HG02943 (cell line): ENCODE measurements at regions not wholly inside any gene's neighbourhood (a gene's known extent, or its start where the extent isn't known, plus 50 kb on each side); places are given as distances from the start of the nearest gene placed in this dataset.

Experiments used
- ATAC-seq: cut with Tn5 transposase; IDR thresholded peaks from one replicate; pipeline ENCODE4 v1.9.1; 2021; ENCODE audit warnings: mild to moderate bottlenecking, low read depth, moderate library complexity; ENCODE audit not compliant: unreplicated experiment

DNA sequence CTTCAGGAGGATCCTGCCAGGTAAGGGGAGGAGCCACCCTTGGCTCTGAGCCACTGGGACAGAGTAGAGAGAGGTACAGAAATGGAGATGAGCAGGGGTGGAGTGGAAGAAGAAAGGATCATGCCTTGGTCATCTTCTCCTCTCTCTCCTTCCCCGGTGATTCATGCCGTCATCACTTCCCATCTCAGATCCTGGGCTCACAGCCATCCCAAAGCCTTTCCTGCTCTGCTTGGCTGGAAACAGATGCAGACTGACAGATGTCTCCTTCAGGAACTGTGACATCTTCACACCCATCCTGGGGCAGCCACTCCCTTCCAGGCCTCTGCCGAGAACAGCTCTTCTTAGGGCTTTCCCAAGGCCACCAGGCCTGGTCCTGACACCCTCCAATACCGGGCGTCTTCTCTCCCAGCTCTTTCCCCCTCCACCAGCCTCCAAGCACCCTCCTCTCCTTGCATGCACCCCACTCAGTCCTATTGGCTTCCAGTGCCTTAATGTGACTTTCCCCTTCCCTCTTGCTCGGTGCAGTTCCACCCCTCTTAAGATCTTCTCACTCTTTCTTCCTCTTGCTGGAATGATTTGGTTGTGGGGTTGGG, 58.3 kb upstream of the TNP1 start:
- no peak for ATAC-seq

DNA sequence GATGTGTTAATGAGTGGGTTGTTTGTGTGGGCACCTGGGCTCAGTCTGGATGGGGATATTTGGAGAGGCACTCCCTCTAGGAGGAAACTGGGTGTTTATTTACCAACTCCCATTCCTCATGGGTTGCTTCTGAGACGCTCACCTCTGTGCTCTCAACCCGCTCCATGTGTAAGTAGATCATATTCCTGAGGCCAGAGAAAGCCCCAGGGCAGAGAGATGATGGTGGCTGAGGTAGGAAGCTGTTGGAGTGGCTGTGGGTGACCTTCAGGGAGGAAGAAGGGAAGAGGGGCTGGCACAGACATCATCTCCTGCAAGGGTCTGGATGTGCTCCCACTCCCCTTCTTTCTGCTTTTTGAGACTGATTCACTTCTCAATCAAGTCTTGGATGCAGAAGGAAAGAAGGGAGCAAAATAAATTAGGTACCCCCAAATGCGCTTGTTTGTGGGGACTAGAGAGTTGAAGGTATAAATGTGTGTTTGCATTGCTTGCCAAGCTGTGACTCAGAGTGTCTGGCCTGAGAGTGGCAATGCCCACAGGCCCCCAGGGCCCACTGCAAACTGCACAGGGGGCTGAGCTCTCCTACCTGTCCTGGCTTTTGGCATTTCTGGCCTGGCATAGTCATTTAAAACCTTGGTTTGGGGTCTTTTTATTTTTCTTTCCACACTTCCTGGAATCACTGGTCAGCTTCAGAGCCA, 57.2 kb upstream of the TNP1 start:
- no peak for ATAC-seq

DNA sequence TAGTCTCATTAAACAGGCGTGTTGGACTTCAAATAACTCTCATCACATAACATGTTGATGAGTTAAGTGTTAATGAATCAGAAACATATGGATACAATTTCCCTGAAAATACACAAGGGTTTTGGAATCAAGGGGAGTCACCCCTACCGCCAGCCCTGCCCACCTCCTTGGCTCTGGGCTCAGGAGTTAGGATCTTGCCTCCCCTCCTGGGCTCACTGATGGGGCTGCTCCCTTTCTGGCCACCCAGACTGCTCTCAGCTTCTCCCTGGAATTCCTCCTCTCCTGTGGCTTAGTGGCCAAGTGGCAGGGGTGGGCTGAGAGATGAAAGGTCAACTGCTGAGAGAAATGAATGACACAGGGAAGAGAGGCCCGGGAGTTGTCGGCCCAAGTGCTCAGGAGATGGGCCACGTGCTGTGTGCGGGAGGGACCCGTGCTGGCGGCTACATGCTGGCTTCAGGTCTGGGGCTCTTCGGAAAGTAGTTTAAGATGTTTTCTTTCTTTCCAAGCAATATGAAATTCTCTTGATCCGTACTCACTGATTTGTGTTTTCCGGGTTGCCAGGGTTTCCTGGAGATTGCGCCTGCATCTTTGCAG, 55.8 kb upstream of the TNP1 start:
- no peak for ATAC-seq

DNA sequence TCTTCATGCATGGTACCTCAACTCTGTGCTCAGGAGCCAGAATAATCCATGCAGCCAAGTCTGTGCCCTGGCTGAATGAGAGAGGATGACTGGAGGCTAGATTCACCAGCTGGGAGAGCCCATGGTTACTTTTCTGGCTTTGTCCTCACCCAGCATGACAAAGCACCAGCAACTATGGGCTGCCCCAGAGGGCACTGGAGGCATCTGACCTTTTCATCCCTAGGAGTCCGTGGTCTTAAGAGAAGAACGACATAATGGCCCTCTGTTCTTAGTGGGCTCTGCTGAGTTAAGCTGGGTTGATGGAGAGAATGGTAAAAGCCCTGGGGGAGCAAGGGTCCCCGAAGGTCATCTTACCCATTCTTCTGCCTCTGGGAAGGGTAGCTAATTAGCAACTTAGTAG, 54.6 kb upstream of the TNP1 start:
- ATAC-seq: no peak

DNA sequence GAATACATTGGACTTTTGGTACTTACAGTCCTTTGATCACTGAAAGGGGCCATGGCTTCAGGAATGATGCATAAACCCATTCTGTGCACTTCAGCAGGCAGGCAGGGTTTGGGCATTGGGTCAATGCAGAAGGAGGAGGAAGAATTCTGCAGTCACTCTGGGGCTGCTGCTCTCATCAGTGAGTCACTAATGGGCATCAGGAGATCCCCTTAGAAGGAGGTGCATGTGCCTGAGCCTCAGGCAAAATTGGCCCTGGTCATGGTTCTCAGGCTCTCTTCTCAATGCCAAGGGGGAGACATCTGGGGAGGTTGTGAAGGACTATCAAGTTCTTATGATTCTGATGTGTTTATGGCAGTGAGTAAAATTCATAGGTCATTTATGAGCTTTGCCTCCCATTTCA, 52.0 kb upstream of the TNP1 start:
- ATAC-seq: no peak

DNA sequence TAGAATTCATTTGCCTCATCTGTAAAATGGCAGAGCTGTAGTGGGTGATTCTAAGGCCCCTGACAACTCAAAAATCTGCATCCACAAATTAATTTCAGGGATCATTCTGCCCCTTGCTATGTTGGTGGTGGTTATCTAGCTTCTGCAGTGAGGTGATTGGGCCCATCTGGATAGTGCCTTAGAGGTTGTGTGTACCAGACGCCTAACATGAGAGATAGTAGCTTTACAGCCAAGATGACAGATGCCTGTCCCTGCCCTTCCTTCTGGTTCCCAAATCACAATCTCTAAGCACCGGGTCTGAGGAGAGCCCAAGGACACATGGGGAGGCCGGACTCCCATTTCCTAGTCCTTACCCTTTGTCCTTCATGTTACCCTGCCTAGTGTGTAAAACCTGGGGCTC, 51.1 kb upstream of the TNP1 start:
- ATAC-seq: no peak

DNA sequence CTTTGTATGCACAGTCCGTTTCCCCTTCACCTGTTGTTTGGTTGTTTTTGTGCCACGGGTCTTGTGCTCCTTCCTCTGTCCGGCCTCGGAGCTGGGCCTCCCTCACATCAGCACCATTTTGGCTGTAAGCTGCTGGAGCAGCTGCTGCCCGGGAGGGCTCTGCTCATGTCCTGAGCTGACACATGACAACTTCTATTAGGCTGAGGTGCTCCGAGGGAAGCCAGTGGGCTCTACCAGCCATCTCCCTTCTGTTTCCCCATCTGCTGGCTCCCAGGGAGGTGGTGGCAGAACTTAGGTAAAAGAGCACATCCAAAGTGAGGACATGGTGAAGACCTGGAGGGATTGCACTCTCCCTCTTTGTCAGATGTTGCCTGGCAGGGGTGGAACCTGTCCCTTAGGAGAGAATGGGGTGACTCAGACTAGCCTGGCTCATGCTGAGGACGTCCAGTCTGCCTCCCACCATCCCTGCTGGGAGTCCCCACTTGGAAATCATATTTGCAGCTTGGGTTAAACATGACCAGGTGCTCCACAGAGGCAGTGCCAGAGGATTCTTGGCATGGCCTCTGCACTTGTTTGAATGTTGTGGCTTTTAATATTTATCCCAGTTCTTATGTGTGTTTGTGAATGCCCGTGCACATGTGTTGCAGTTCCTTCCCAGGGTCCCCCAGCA, 49.8 kb upstream of the TNP1 start:
- ATAC-seq: no peak
